ENCODE measurements at regions not wholly inside any gene's neighbourhood (a gene's known extent, or its start where the extent isn't known, plus 50 kb on each side); places are given as distances from the start of the nearest gene placed in this dataset.

GRCh38 chr9:23160952-23161469 lies 665.0 kb downstream of the ELAVL2 start:
- no peak for TF ChIP-seq CTCF (conservative IDR thresholded peaks at IDR 0.05)
- H3K4me3 Mint-ChIP-seq: no peak overlapping the region

GRCh38 chr9:23162789-23163188 lies 663.3 kb downstream of the ELAVL2 start:
- Mint-ChIP-seq H3K36me3 (ENCODE audit: low read depth) (no peaks in the 10 kb centered on the region), H3K4me1 (no peaks in the 10 kb centered on the region), H3K27ac (ENCODE audit: unreplicated experiment) (no peak overlapping the region), H3K27me3 (ENCODE audit: low read depth) (no peaks in the 10 kb centered on the region), H3K9me3 (peaks cover 5% of the 10 kb centered on the region), H3K4me3 (no peak overlapping the region)
- TF ChIP-seq CTCF (conservative IDR thresholded peaks at IDR 0.05): no peak
- DNase-seq (ENCODE audit: low read depth, low spot score): no peak

More at GRCh38 chr9:23160952-23161469, 665.0 kb downstream of the ELAVL2 start:
- H3K9me3 Mint-ChIP-seq: peaks cover 5% of the 10 kb centered on the region
- DNase-seq (ENCODE audit: low read depth, low spot score): no peak
- no peaks in the 10 kb centered on the region for H3K36me3 Mint-ChIP-seq (ENCODE audit: low read depth)
- no peak overlapping the region for H3K27ac Mint-ChIP-seq (ENCODE audit: unreplicated experiment)
- H3K27me3 Mint-ChIP-seq (ENCODE audit: low read depth): no peaks in the 10 kb centered on the region
- H3K4me1 Mint-ChIP-seq: no peaks in the 10 kb centered on the region

GRCh38 chr9:23171479-23171878 lies 654.6 kb downstream of the ELAVL2 start:
- no peak overlapping the region for H3K4me3 Mint-ChIP-seq
- no peak overlapping the region for H3K27ac Mint-ChIP-seq (ENCODE audit: unreplicated experiment)
- no peak for TF ChIP-seq CTCF (conservative IDR thresholded peaks at IDR 0.05)
- H3K9me3 Mint-ChIP-seq: no peaks in the 10 kb centered on the region
- no peaks in the 10 kb centered on the region for H3K27me3 Mint-ChIP-seq (ENCODE audit: low read depth)
- no peaks in the 10 kb centered on the region for H3K4me1 Mint-ChIP-seq
- no peaks in the 10 kb centered on the region for H3K36me3 Mint-ChIP-seq (ENCODE audit: low read depth)
- DNase-seq (ENCODE audit: low read depth, low spot score): no peak

GRCh38 chr9:23172206-23172605 lies 653.8 kb downstream of the ELAVL2 start:
- no peaks in the 10 kb centered on the region for H3K36me3 Mint-ChIP-seq (ENCODE audit: low read depth)
- H3K27me3 Mint-ChIP-seq (ENCODE audit: low read depth): no peaks in the 10 kb centered on the region

GRCh38 chr9:23172979-23173637 lies 652.9 kb downstream of the ELAVL2 start:
- TF ChIP-seq CTCF (conservative IDR thresholded peaks at IDR 0.05): no peak
- no peak overlapping the region for H3K4me3 Mint-ChIP-seq
- H3K36me3 Mint-ChIP-seq (ENCODE audit: low read depth): no peaks in the 10 kb centered on the region
- no peak overlapping the region for H3K27ac Mint-ChIP-seq (ENCODE audit: unreplicated experiment)
- no peaks in the 10 kb centered on the region for H3K9me3 Mint-ChIP-seq
- DNase-seq (ENCODE audit: low read depth, low spot score): no peak
- no peaks in the 10 kb centered on the region for H3K4me1 Mint-ChIP-seq
- H3K27me3 Mint-ChIP-seq (ENCODE audit: low read depth): no peaks in the 10 kb centered on the region

More at GRCh38 chr9:23172206-23172605, 653.8 kb downstream of the ELAVL2 start:
- Mint-ChIP-seq H3K27ac (ENCODE audit: unreplicated experiment) (no peak overlapping the region), H3K9me3 (no peaks in the 10 kb centered on the region), H3K4me1 (no peaks in the 10 kb centered on the region), H3K4me3 (no peak overlapping the region)
- DNase-seq (ENCODE audit: low read depth, low spot score): no peak
- no peak for TF ChIP-seq CTCF (conservative IDR thresholded peaks at IDR 0.05)
